Erythroblast (primary cell): ENCODE measurements at regions not wholly inside any gene's neighbourhood (a gene's known extent, or its start where the extent isn't known, plus 50 kb on each side); places are given as distances from the start of the nearest gene placed in this dataset.

ENCODE experiments used
- GATA1 ChIP-seq: IDR thresholded peaks from 2 replicates; pipeline ENCODE4 v1.6.1; 2011; ENCODE audit warnings: low read depth, mild to moderate bottlenecking, control low read depth, low read length, moderate library complexity
- POLR2A ChIP-seq: IDR thresholded peaks from 2 replicates; pipeline ENCODE4 v1.6.1; 2011; ENCODE audit warnings: mild to moderate bottlenecking, low read length

- no peak for TF ChIP-seq POLR2A
- no peak for TF ChIP-seq GATA1
Observed at GRCh38 chr2:2717406-2717805, 386.3 kb upstream of the MYT1L start.
